Endothelial cell of umbilical vein (primary cell): ENCODE measurements at regions not wholly inside any gene's neighbourhood (a gene's known extent, or its start where the extent isn't known, plus 50 kb on each side); places are given as distances from the start of the nearest gene placed in this dataset.

Experiments
- EZH2 ChIP-seq: IDR thresholded peaks from 2 replicates; pipeline ENCODE4 v1.6.1; 2012; ENCODE audit warnings: borderline replicate concordance, low read depth, mild to moderate bottlenecking, moderate library complexity, low read length, inconsistent platforms; ENCODE audit not compliant: severe bottlenecking
- FOS ChIP-seq: IDR thresholded peaks from 2 replicates; pipeline ENCODE4 v1.6.1; 2011; ENCODE audit warnings: mild to moderate bottlenecking, low read length, moderate library complexity, borderline replicate concordance; ENCODE audit not compliant: insufficient read depth
- GATA2 ChIP-seq: IDR thresholded peaks from 2 replicates; pipeline ENCODE4 v1.7.0; 2011; ENCODE audit warnings: low read depth, mild to moderate bottlenecking, moderate library complexity, mixed read lengths, low read length; ENCODE audit not compliant: insufficient read length, insufficient read depth
- JUN ChIP-seq: IDR thresholded peaks from 2 replicates; pipeline ENCODE4 v1.6.1; 2011; ENCODE audit warnings: borderline replicate concordance, low read depth; ENCODE audit not compliant: insufficient read length, insufficient read depth
- MYC ChIP-seq: IDR thresholded peaks from one replicate; pipeline ENCODE4 v1.6.1; 2011; ENCODE audit warnings: mild to moderate bottlenecking, low read depth, low read length
- POLR2A ChIP-seq: IDR thresholded peaks from 2 replicates; pipeline ENCODE4 v1.6.1; 2012; ENCODE audit warnings: low read depth, mild to moderate bottlenecking, control low read depth, low read length
- POLR2AphosphoS5 ChIP-seq: IDR thresholded peaks from 2 replicates; pipeline ENCODE4 v1.6.1; 2012; ENCODE audit warnings: low read depth, mild to moderate bottlenecking, control low read depth, low read length, moderate library complexity; ENCODE audit not compliant: insufficient read depth
- TF ChIP-seq, protein P1 (sequence below), 2 donors: IDR thresholded peaks; 1 replicate in 1 of 2; 2 replicates in 1 of 2; pipeline ENCODE4 v1.5.1; 2011; ENCODE audit warnings: low read length in 2 of 2, mild to moderate bottlenecking in 2 of 2, moderate library complexity in 2 of 2, control low read depth in 1 of 2, inconsistent platforms in 1 of 2, low read depth in 1 of 2; ENCODE audit not compliant: insufficient read depth in 1 of 2; ENCODE audit errors: extremely low read depth in 1 of 2
- TF ChIP-seq, protein P2 (sequence below): IDR thresholded peaks from 2 replicates; pipeline ENCODE4 v1.6.1; 2011; ENCODE audit not compliant: insufficient read depth, insufficient read length

DNA sequence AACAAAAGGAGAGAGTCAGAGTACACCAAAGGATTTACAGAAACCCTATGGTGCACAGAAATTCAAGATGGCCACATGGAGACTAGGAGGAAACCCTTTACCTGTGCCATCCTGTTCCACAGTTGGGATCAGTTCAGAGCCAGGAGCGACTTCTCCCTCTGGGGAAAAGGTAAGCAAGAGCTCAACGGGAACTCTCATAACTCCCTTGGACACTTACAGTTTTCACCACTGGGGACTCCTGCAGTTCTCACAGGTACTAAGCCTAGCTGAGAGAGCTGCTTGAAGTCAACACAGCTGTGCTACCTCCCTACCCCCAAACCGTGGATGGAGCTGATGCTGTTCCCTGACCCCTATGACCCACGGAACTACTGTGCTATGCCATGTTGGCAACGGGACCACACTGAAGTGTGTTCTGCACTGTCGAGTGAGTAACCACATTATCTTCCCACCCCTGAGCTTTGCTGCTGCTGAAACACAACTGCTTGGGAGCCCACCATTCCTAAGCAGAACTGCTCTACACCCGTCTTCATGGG is 606.8 kb downstream of the GBE1 start:
- TF ChIP-seq, protein P1, sequence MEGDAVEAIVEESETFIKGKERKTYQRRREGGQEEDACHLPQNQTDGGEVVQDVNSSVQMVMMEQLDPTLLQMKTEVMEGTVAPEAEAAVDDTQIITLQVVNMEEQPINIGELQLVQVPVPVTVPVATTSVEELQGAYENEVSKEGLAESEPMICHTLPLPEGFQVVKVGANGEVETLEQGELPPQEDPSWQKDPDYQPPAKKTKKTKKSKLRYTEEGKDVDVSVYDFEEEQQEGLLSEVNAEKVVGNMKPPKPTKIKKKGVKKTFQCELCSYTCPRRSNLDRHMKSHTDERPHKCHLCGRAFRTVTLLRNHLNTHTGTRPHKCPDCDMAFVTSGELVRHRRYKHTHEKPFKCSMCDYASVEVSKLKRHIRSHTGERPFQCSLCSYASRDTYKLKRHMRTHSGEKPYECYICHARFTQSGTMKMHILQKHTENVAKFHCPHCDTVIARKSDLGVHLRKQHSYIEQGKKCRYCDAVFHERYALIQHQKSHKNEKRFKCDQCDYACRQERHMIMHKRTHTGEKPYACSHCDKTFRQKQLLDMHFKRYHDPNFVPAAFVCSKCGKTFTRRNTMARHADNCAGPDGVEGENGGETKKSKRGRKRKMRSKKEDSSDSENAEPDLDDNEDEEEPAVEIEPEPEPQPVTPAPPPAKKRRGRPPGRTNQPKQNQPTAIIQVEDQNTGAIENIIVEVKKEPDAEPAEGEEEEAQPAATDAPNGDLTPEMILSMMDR (IDR thresholded peaks at IDR 0.05; ENCODE audit: extremely low read depth in 1 of 2, insufficient read depth in 1 of 2, low read depth in 1 of 2, low read length in 2 of 2): no peak
- no peak for TF ChIP-seq POLR2A
- no peak for TF ChIP-seq JUN
- no peak for TF ChIP-seq POLR2AphosphoS5
- TF ChIP-seq, protein P2, sequence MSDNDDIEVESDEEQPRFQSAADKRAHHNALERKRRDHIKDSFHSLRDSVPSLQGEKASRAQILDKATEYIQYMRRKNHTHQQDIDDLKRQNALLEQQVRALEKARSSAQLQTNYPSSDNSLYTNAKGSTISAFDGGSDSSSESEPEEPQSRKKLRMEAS: no peak
- no peak for TF ChIP-seq FOS
- no peak for TF ChIP-seq EZH2
- TF ChIP-seq MYC: no peak
- no peak for TF ChIP-seq GATA2
